HL-60 (cell line): ENCODE measurements at regions not wholly inside any gene's neighbourhood (a gene's known extent, or its start where the extent isn't known, plus 50 kb on each side); places are given as distances from the start of the nearest gene placed in this dataset.

ENCODE experiments used
- DNase-seq, 2 experiments: peaks; one replicate each; pipeline ENCODE4 v3.0.0-alpha.2; 2010 to 2020; ENCODE audit warnings: low read depth in 1 of 2, low spot score in 1 of 2
- H3K27ac ChIP-seq: fragments of 250-450 bp; sonication (Bioruptor Pico); replicated peaks from 2 replicates; pipeline ENCODE4 v1.5.1; 2020; ENCODE audit warnings: mild to moderate bottlenecking, moderate library complexity
- H3K27me3 ChIP-seq: fragments of 250-450 bp; sonication (Bioruptor Pico); 2 replicates; pipeline ENCODE4 v1.5.1; 2021; ENCODE audit warnings: mild to moderate bottlenecking, moderate library complexity; ENCODE audit not compliant: insufficient read depth, poor library complexity, severe bottlenecking
- H3K4me3 ChIP-seq: replicated peaks from 2 replicates; pipeline ENCODE4 v1.5.1; 2011; ENCODE audit warnings: mild to moderate bottlenecking, control low read depth, low read length; ENCODE audit not compliant: insufficient read depth
- CTCF ChIP-seq: IDR thresholded peaks from one replicate; pipeline ENCODE4 v1.5.1; 2011; ENCODE audit warnings: low read length, control low read depth, inconsistent platforms; ENCODE audit not compliant: insufficient read depth
- GABPA ChIP-seq: IDR thresholded peaks from 2 replicates; pipeline ENCODE4 v1.6.1; 2012; ENCODE audit warnings: low read depth
- POLR2AphosphoS5 ChIP-seq: IDR thresholded peaks from 2 replicates; pipeline ENCODE4 v1.6.1; 2012; ENCODE audit warnings: low read depth
- REST ChIP-seq: IDR thresholded peaks from 2 replicates; pipeline ENCODE4 v1.6.1; 2012; ENCODE audit warnings: low read depth; ENCODE audit not compliant: insufficient replicate concordance
- SPI1 ChIP-seq: IDR thresholded peaks from 2 replicates; pipeline ENCODE4 v1.6.1; 2012; ENCODE audit warnings: low read depth, mild to moderate bottlenecking, borderline replicate concordance

- no peak overlapping the region for H3K4me3 ChIP-seq
- DNase-seq: no peak
- no peak overlapping the region for H3K27ac ChIP-seq
- no peaks in the 10 kb centered on the region for H3K27me3 ChIP-seq
- TF ChIP-seq POLR2AphosphoS5 (no peak), CTCF (no peak), REST (no peak), GABPA (no peak), SPI1 (no peak)
Measured at GRCh38 chr10:57418476-57418875, 849.2 kb downstream of the IPMK start.

- no peak for DNase-seq
- no peak overlapping the region for H3K27ac ChIP-seq
- TF ChIP-seq REST: no peak
- no peaks in the 10 kb centered on the region for H3K27me3 ChIP-seq
- H3K4me3 ChIP-seq: no peak overlapping the region
Measured at GRCh38 chr10:57395923-57396322, 871.8 kb downstream of the IPMK start.

GRCh38 chr10:57367412-57367811, 900.3 kb downstream of the IPMK start:
- Histone ChIP-seq H3K27ac (no peak overlapping the region), H3K4me3 (no peak overlapping the region), H3K27me3 (no peaks in the 10 kb centered on the region)
- no peak for DNase-seq
- TF ChIP-seq REST (no peak), GABPA (no peak)

GRCh38 chr10:57362811-57363210, 904.9 kb downstream of the IPMK start:
- no peak overlapping the region for H3K4me3 ChIP-seq
- DNase-seq: no peak
- H3K27ac ChIP-seq: no peak overlapping the region
- TF ChIP-seq GABPA: no peak
- TF ChIP-seq REST: no peak
- TF ChIP-seq SPI1: no peak
- TF ChIP-seq POLR2AphosphoS5: no peak
- TF ChIP-seq CTCF: no peak
- no peaks in the 10 kb centered on the region for H3K27me3 ChIP-seq
